B cell (primary cell): ENCODE measurements at regions not wholly inside any gene's neighbourhood (a gene's known extent, or its start where the extent isn't known, plus 50 kb on each side); places are given as distances from the start of the nearest gene placed in this dataset.

Source experiments
- ATAC-seq: fragments of 200-7000 bp; cut with Tn5 transposase; one replicate; pipeline ENCODE4 v1.10.0; 2021; ENCODE audit warnings: low read depth, mild to moderate bottlenecking, moderate number of reproducible peaks, moderate library complexity
- CTCF ChIA-PET: fragments of 350-600 bp; sonication (Branson Sonifier 250); formaldehyde crosslinking; loops from one replicate; lab custom pipeline; 2021; ENCODE audit warnings: antibody characterized with exemption, inconsistent platforms; lab: Charles Lee
- POLR2A ChIA-PET: fragments of 350-600 bp; sonication (Branson Sonifier 250); formaldehyde crosslinking; loops from one replicate; lab custom pipeline; 2021; ENCODE audit warnings: antibody characterized with exemption; lab: Charles Lee
- DNase-seq: peaks from one replicate; pipeline ENCODE4 v3.0.0; 2013
- H2AFZ ChIP-seq: 2 replicates; pipeline ENCODE4 v1.6.1; 2012; ENCODE audit warnings: mild to moderate bottlenecking, low read depth, low read length; ENCODE audit not compliant: insufficient read depth, poor library complexity, severe bottlenecking
- H3K27ac ChIP-seq, 2 donors: 1 replicate in 1 of 2; 2 replicates in 1 of 2; pipeline ENCODE4 v1.5.1; 2012 to 2013; ENCODE audit warnings: low read length in 2 of 2, mild to moderate bottlenecking in 2 of 2, moderate library complexity in 1 of 2
- H3K27me3 ChIP-seq, 4 experiments: fragments of 200-600 bp in 1 of 4; sonication (generic) in 1 of 4; replicated peaks in 1 of 4; 1 replicate in 2 of 4; 2 replicates in 2 of 4; pipeline versions ENCODE4 v1.6.1 to v1.7.0; 2013 to 2016; ENCODE audit warnings: low read length in 3 of 4, mild to moderate bottlenecking in 2 of 4, mixed read lengths in 1 of 4, moderate library complexity in 1 of 4; ENCODE audit not compliant: insufficient read depth in 4 of 4, control insufficient read depth in 3 of 4; ENCODE audit errors: control extremely low read depth in 1 of 4
- H3K36me3 ChIP-seq, 2 experiments: replicated peaks in 1 of 2; 1 replicate in 1 of 2; 2 replicates in 1 of 2; pipeline versions ENCODE4 v1.6.1 to v1.7.1; 2013; ENCODE audit warnings: low read length in 1 of 2; ENCODE audit not compliant: insufficient read depth in 2 of 2, control insufficient read depth in 1 of 2; ENCODE audit errors: control extremely low read depth in 1 of 2, extremely low read depth in 1 of 2
- H3K4me1 ChIP-seq, 2 donors: fragments of 200-600 bp in 1 of 2; sonication (generic) in 1 of 2; 1 replicate in 1 of 2; 2 replicates in 1 of 2; pipeline versions ENCODE4 v1.5.1 to v1.6.1; 2013 to 2017; ENCODE audit warnings: low read length in 2 of 2; ENCODE audit not compliant: control insufficient read depth in 2 of 2, insufficient read depth in 2 of 2
- H3K4me2 ChIP-seq: replicated peaks from 2 replicates; pipeline ENCODE3; 2012; ENCODE audit warnings: mild to moderate bottlenecking, low read depth, low read length; ENCODE audit not compliant: poor library complexity, severe bottlenecking
- H3K4me3 ChIP-seq, 5 experiments: fragments of 200-600 bp in 1 of 5; sonication (generic) in 1 of 5; 1 replicate in 3 of 5; 2 replicates in 2 of 5; pipeline versions ENCODE4 v1.5.1 to v1.7.0; 2011 to 2016; ENCODE audit warnings: low read length in 4 of 5, mild to moderate bottlenecking in 4 of 5, low read depth in 2 of 5, control low read depth in 1 of 5, moderate library complexity in 1 of 5; ENCODE audit not compliant: insufficient read depth in 1 of 5; ENCODE audit errors: control extremely low read depth in 1 of 5, extremely low read depth in 1 of 5
- H3K79me2 ChIP-seq: fragments of 200-600 bp; sonication (generic); one replicate; pipeline ENCODE4 v1.6.0; 2016; ENCODE audit warnings: low read length; ENCODE audit not compliant: control insufficient read depth, insufficient read depth
- H3K9ac ChIP-seq: fragments of 200-600 bp; sonication (generic); 2 replicates; pipeline ENCODE4 v1.6.1; 2017; ENCODE audit warnings: mild to moderate bottlenecking, low read length, moderate library complexity
- H3K9me3 ChIP-seq, 3 donors: one replicate each; pipeline versions ENCODE4 v1.6.1 to v1.7.1; 2013; ENCODE audit warnings: low read length in 2 of 3; ENCODE audit not compliant: control insufficient read depth in 2 of 3, insufficient read depth in 1 of 3; ENCODE audit errors: control extremely low read depth in 1 of 3
- H4K20me1 ChIP-seq: 2 replicates; pipeline ENCODE4 v1.6.0; 2012; ENCODE audit warnings: mild to moderate bottlenecking, low read length; ENCODE audit not compliant: insufficient read depth, control insufficient read depth, poor library complexity, severe bottlenecking
- H3K27ac Mint-ChIP-seq: one replicate; pipeline ENCODE4 v1.8.0; 2021; ENCODE audit warnings: mixed read lengths
- H3K27me3 Mint-ChIP-seq: one replicate; pipeline ENCODE4 v1.8.0; 2021; ENCODE audit warnings: mixed read lengths
- H3K4me1 Mint-ChIP-seq: one replicate; pipeline ENCODE4 v1.8.0; 2021; ENCODE audit warnings: mixed read lengths
- H3K4me3 Mint-ChIP-seq: one replicate; pipeline ENCODE4 v1.8.0; 2021; ENCODE audit warnings: mixed read lengths
- H3K9me3 Mint-ChIP-seq: one replicate; pipeline ENCODE4 v1.8.0; 2022; ENCODE audit warnings: mixed read lengths; ENCODE audit not compliant: insufficient read depth
- EZH2 ChIP-seq: IDR thresholded peaks from 2 replicates; pipeline ENCODE4 v1.6.1; 2012; ENCODE audit warnings: borderline replicate concordance, low read depth, mild to moderate bottlenecking, moderate library complexity, low read length; ENCODE audit not compliant: insufficient read depth, poor library complexity, severe bottlenecking
- WGBS: methylation state at CpG from one replicate; pipeline ENCODE4 v1.1.5; 2013; ENCODE audit warnings: missing lambda C conversion rate; ENCODE audit not compliant: insufficient coverage; 5-methylcytosine and 5-hydroxymethylcytosine counted together
- intact Hi-C: fragments of 100-400 bp; cut with micrococcal nuclease; formaldehyde crosslinking; loops from one replicate; pipeline ENCODE4 v1.10.0; 2022
- TF ChIP-seq, protein P1 (sequence below): fragments of 200-600 bp; IDR thresholded peaks from one replicate; pipeline ENCODE4 v1.8.0; 2022; ENCODE audit warnings: antibody characterized with exemption, mild to moderate bottlenecking

DNA sequence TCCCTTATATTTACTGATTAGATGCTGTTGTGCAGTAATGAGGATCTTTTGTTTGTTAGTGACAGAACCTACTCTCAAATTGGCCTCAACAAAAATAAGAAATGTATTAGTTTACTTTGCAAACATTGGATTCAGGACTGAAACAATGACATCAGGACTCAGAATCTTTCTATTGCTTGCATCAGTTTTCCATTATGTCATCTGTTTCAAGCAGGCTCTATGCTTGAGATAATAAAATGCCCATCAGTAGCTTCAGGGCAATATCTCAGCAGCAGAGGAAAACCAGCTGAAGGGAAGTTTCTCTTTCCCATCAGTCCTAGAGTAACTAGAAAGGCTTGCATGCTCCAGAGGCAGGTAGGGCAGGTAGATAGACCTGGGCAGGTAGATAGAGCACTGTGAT lies 375.5 kb upstream of the SLC8A1 start:
- DNase-seq, result no peak
- no peaks in the 10 kb centered on the region for H3K36me3 ChIP-seq
- POLR2A ChIA-PET, result no interaction called here
- H3K9ac ChIP-seq, result no peak overlapping the region
- CTCF ChIA-PET, result no interaction called here
- no peaks in the 10 kb centered on the region for H3K79me2 ChIP-seq
- Mint-ChIP-seq H3K4me3 (no peak overlapping the region), H3K27me3 (no peaks in the 10 kb centered on the region), H3K27ac (no peak overlapping the region), H3K9me3 (no peaks in the 10 kb centered on the region), H3K4me1 (no peaks in the 10 kb centered on the region)
- no peaks in the 10 kb centered on the region for H3K9me3 ChIP-seq
- TF ChIP-seq EZH2, result no peak
- TF ChIP-seq, protein P1, sequence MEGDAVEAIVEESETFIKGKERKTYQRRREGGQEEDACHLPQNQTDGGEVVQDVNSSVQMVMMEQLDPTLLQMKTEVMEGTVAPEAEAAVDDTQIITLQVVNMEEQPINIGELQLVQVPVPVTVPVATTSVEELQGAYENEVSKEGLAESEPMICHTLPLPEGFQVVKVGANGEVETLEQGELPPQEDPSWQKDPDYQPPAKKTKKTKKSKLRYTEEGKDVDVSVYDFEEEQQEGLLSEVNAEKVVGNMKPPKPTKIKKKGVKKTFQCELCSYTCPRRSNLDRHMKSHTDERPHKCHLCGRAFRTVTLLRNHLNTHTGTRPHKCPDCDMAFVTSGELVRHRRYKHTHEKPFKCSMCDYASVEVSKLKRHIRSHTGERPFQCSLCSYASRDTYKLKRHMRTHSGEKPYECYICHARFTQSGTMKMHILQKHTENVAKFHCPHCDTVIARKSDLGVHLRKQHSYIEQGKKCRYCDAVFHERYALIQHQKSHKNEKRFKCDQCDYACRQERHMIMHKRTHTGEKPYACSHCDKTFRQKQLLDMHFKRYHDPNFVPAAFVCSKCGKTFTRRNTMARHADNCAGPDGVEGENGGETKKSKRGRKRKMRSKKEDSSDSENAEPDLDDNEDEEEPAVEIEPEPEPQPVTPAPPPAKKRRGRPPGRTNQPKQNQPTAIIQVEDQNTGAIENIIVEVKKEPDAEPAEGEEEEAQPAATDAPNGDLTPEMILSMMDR, result no peak
- no peak overlapping the region for H3K4me2 ChIP-seq
- H2AFZ ChIP-seq, result no peak overlapping the region
- H3K4me3 ChIP-seq, result no peak overlapping the region
- H4K20me1 ChIP-seq, result no peaks in the 10 kb centered on the region
- no peak for ATAC-seq
- H3K27me3 ChIP-seq, result no peaks in the 10 kb centered on the region
- H3K27ac ChIP-seq, result no peak overlapping the region
- no peaks in the 10 kb centered on the region for H3K4me1 ChIP-seq
- intact Hi-C loops, result no loop called here

DNA sequence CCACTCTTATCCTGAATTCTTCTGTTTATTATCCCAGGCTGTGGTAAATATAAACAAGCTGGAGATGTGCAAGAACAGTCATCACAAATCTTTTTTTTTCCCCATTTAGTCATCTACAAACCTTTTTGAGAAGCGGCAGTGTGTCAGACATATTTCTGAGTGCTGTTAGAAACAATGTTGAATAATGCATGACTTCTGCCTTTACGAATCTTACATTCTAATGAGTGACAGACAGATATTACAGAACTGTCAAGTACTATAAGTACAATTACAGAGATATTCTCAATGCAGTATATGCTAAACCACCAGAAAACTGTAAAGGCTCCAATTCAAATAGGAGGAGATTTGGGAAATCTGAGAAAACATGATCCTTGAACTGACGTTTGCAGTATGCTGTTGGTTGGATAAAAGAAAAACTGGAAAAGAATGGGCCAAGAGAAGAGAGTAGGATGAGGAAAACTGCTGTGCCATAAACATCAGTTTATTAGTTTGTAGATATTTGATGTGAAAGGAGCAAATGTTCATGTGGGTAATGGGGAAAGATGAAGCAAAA lies 379.5 kb upstream of the SLC8A1 start:
- DNase-seq (no peak), ATAC-seq (no peak)
- no peak overlapping the region for H3K27ac ChIP-seq
- no peaks in the 10 kb centered on the region for H3K4me1 ChIP-seq
- H3K27me3 ChIP-seq, result no peaks in the 10 kb centered on the region
- H3K9me3 ChIP-seq, result no peaks in the 10 kb centered on the region
- ChIA-PET CTCF (no interaction called here), POLR2A (no interaction called here)
- TF ChIP-seq, protein P1, result no peak
- TF ChIP-seq EZH2, result no peak
- no peak overlapping the region for H3K4me2 ChIP-seq
- H4K20me1 ChIP-seq, result no peaks in the 10 kb centered on the region
- H3K4me3 Mint-ChIP-seq, result no peak overlapping the region
- no peak overlapping the region for H3K4me3 ChIP-seq
- H3K4me1 Mint-ChIP-seq, result no peaks in the 10 kb centered on the region
- intact Hi-C loops, result no loop called here
- WGBS, result no CpG with 5 or more reads among the region's 3 CpGs
- no peak overlapping the region for H3K27ac Mint-ChIP-seq
- H3K36me3 ChIP-seq, result no peaks in the 10 kb centered on the region
- H3K9me3 Mint-ChIP-seq, result peaks cover 2% of the 10 kb centered on the region
- H3K79me2 ChIP-seq, result no peaks in the 10 kb centered on the region
- no peak overlapping the region for H3K9ac ChIP-seq
- no peak overlapping the region for H2AFZ ChIP-seq
- no peaks in the 10 kb centered on the region for H3K27me3 Mint-ChIP-seq
